Parathyroid adenoma (tissue), 2 donors: ENCODE measurements at regions not wholly inside any gene's neighbourhood (a gene's known extent, or its start where the extent isn't known, plus 50 kb on each side); places are given as distances from the start of the nearest gene placed in this dataset.

ENCODE experiments used
- H2AFZ ChIP-seq: fragments of 300-600 bp; sonication (generic); one replicate; pipeline ENCODE4 v1.7.0; 2017; ENCODE audit warnings: antibody characterized with exemption, mild to moderate bottlenecking
- H3K27ac ChIP-seq: fragments of 300-600 bp; sonication (generic); one replicate; pipeline ENCODE4 v1.7.0; 2017
- H3K27me3 ChIP-seq: fragments of 300-600 bp; sonication (generic); one replicate; pipeline ENCODE4 v1.7.0; 2017; ENCODE audit warnings: low read length; ENCODE audit not compliant: control insufficient read depth, insufficient read depth
- H3K36me3 ChIP-seq: fragments of 300-600 bp; sonication (generic); one replicate; pipeline ENCODE4 v1.7.0; 2017; ENCODE audit warnings: low read length; ENCODE audit not compliant: control insufficient read depth, insufficient read depth
- H3K4me1 ChIP-seq: fragments of 300-600 bp; sonication (generic); one replicate; pipeline ENCODE4 v1.7.0; 2017; ENCODE audit warnings: control low read depth
- H3K4me2 ChIP-seq: fragments of 300-600 bp; sonication (generic); one replicate; pipeline ENCODE4 v1.7.0; 2017; ENCODE audit warnings: low read length
- H3K4me3 ChIP-seq: fragments of 300-600 bp; sonication (generic); one replicate; pipeline ENCODE4 v1.7.0; 2017; ENCODE audit warnings: low read depth, low read length
- H3K79me2 ChIP-seq: fragments of 300-600 bp; sonication (generic); one replicate; pipeline ENCODE4 v1.7.0; 2017; ENCODE audit warnings: control low read depth
- H3K9ac ChIP-seq: fragments of 300-600 bp; sonication (generic); one replicate; pipeline ENCODE4 v1.7.0; 2017; ENCODE audit warnings: mild to moderate bottlenecking
- H3K9me3 ChIP-seq: fragments of 300-600 bp; sonication (generic); one replicate; pipeline ENCODE4 v1.7.0; 2017; ENCODE audit warnings: low read length; ENCODE audit not compliant: control insufficient read depth
- TF ChIP-seq, protein P1 (sequence below): fragments of 300-600 bp; sonication (generic); IDR thresholded peaks from one replicate; pipeline ENCODE4 v1.7.0; 2017; ENCODE audit warnings: antibody characterized with exemption, mild to moderate bottlenecking
- donor health status: primary hyperparathyroidism.

DNA sequence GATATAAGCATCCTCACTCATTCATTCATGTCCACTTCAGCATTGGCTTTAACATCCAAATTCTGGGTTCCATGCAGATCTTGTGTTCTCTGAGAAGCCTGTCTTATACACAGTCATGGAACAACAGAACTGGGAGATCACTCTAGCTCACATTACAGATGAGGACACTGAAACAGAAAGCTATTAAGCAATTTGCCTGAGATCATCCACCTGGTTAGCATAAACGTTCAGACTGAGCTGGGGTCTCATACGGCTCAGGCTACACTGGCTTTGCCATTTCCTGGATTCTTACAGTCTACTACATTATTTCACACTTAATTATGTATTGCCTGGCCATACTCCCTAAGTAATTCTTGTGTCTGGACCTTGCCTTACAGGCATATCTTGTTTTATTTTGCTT lies 169.4 kb upstream of the FANCL start:
- Histone ChIP-seq H3K4me1 (no peaks in the 10 kb centered on the region), H2AFZ (no peak overlapping the region), H3K79me2 (no peaks in the 10 kb centered on the region), H3K27me3 (no peaks in the 10 kb centered on the region), H3K9ac (no peak overlapping the region), H3K9me3 (no peaks in the 10 kb centered on the region), H3K27ac (no peak overlapping the region), H3K36me3 (no peaks in the 10 kb centered on the region), H3K4me2 (no peak overlapping the region), H3K4me3 (no peak overlapping the region)
- TF ChIP-seq, protein P1, sequence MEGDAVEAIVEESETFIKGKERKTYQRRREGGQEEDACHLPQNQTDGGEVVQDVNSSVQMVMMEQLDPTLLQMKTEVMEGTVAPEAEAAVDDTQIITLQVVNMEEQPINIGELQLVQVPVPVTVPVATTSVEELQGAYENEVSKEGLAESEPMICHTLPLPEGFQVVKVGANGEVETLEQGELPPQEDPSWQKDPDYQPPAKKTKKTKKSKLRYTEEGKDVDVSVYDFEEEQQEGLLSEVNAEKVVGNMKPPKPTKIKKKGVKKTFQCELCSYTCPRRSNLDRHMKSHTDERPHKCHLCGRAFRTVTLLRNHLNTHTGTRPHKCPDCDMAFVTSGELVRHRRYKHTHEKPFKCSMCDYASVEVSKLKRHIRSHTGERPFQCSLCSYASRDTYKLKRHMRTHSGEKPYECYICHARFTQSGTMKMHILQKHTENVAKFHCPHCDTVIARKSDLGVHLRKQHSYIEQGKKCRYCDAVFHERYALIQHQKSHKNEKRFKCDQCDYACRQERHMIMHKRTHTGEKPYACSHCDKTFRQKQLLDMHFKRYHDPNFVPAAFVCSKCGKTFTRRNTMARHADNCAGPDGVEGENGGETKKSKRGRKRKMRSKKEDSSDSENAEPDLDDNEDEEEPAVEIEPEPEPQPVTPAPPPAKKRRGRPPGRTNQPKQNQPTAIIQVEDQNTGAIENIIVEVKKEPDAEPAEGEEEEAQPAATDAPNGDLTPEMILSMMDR = no peak

DNA sequence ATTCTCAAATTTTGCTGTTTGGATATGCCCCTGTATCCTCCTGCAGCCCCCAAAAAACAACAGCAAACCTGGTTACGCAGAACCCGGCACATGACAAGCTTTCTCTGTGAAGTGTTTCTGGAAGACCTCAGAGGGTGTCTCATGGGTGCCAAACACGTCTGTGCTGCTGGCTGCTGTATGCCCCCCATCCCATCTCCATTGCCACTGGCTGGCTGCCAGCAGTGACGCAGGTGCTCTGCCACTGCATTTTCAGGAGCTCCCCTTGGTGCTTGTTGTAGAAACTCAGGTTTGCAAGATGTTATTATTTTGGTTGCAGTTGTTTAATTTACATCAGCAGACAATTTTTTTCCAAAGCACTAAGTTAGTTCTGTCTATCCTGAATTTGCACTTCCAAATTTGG lies 166.4 kb upstream of the FANCL start:
- H3K4me3 ChIP-seq = no peak overlapping the region
- H3K27ac ChIP-seq = no peak overlapping the region
- no peaks in the 10 kb centered on the region for H3K27me3 ChIP-seq
- H3K79me2 ChIP-seq = no peaks in the 10 kb centered on the region
- H3K36me3 ChIP-seq = no peaks in the 10 kb centered on the region
- H3K4me2 ChIP-seq = no peak overlapping the region
- no peak overlapping the region for H2AFZ ChIP-seq
- H3K9ac ChIP-seq = no peak overlapping the region
- TF ChIP-seq, protein P1 = no peak
- H3K4me1 ChIP-seq = no peaks in the 10 kb centered on the region
- H3K9me3 ChIP-seq = no peaks in the 10 kb centered on the region

DNA sequence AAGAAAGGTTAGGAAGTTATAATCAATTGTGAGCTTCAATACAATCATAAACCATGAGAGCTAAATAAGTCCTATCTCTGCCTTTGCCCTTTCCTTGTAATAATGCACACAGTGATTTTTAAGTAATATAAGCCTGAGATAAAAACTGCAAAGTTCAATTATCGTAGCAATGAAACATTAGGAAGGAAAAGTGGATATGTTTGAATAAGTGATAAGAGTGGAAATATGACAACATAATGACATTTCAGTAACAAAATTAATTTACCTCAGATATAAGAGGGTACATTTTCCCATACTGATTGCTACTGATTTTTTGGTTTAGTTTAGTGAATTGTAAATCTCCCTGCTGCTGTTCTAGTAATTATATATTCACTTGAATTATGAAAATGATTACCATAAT lies 164.2 kb upstream of the FANCL start:
- Histone ChIP-seq H3K79me2 (no peaks in the 10 kb centered on the region), H3K9ac (no peak overlapping the region), H3K4me1 (no peaks in the 10 kb centered on the region), H3K9me3 (no peaks in the 10 kb centered on the region), H3K36me3 (no peaks in the 10 kb centered on the region), H2AFZ (no peak overlapping the region), H3K4me3 (no peak overlapping the region), H3K4me2 (no peak overlapping the region), H3K27me3 (no peaks in the 10 kb centered on the region), H3K27ac (no peak overlapping the region)
- TF ChIP-seq, protein P1 = no peak

DNA sequence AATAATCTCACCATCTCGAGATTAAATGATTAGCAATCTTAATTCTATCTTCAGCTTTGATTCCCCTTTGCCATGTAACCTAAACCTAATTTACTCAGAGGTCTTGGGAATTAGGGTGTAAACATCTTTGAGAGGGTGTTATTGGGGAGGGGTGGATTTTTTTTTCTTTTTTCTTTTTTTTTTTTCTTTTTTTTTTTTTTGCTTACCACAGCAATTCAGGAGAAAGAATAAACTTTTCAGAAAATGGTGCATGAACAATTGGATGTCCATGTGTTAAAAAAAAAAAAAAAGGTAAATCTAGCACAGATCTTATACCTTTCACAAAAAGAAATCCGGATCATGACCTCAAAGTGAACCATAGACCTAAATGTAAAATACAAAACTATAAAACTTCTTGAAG lies 160.8 kb upstream of the FANCL start:
- TF ChIP-seq, protein P1 = no peak
- no peak overlapping the region for H2AFZ ChIP-seq
- no peaks in the 10 kb centered on the region for H3K79me2 ChIP-seq
- no peak overlapping the region for H3K4me2 ChIP-seq
- no peak overlapping the region for H3K27ac ChIP-seq
- no peak overlapping the region for H3K4me3 ChIP-seq
- H3K4me1 ChIP-seq = no peaks in the 10 kb centered on the region
- no peaks in the 10 kb centered on the region for H3K36me3 ChIP-seq
- no peak overlapping the region for H3K9ac ChIP-seq
- no peaks in the 10 kb centered on the region for H3K27me3 ChIP-seq
- no peaks in the 10 kb centered on the region for H3K9me3 ChIP-seq

DNA sequence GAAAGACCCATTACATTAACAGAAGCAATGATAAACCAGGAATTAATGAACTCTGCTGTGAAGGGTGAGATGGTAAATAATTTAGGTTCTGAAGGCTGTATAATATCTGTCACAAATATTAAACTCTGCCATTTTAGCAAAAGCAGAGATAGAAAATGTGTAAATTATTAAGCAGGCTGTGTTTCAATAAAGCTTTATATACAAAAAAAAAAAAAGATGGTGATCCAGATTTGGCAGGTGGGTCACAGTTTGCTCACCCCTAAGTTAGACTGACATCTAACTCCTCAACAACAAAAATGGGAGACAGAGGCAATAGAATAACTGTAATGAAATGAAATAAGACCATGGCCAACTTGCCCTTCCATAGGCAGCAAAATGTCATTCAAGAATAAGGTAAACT lies 157.3 kb upstream of the FANCL start:
- no peak overlapping the region for H3K9ac ChIP-seq
- H3K4me3 ChIP-seq = no peak overlapping the region
- no peaks in the 10 kb centered on the region for H3K9me3 ChIP-seq
- TF ChIP-seq, protein P1 = no peak
- no peak overlapping the region for H2AFZ ChIP-seq
- H3K27ac ChIP-seq = no peak overlapping the region
- H3K4me2 ChIP-seq = no peak overlapping the region
- no peaks in the 10 kb centered on the region for H3K36me3 ChIP-seq
- H3K27me3 ChIP-seq = no peaks in the 10 kb centered on the region
- H3K4me1 ChIP-seq = no peaks in the 10 kb centered on the region
- no peaks in the 10 kb centered on the region for H3K79me2 ChIP-seq
